ENCODE measurements at regions not wholly inside any gene's neighbourhood (a gene's known extent, or its start where the extent isn't known, plus 50 kb on each side); places are given as distances from the start of the nearest gene placed in this dataset.

GRCh38 chr4:145351922-145352321, 129.7 kb upstream of the SMAD1 start:
- intact Hi-C loops (cut with DNase I; ENCODE audit: low total_unique reads) = no loop called here
- in situ Hi-C loops (cut with MboI; ENCODE audit: low sequenced_read_pairs in 4 of 4) = no loop called here
- Histone ChIP-seq H3K27me3 (no peaks in the 10 kb centered on the region), H3K4me3 (no peak overlapping the region), H3K36me3 (no peaks in the 10 kb centered on the region), H3K9me3 (no peaks in the 10 kb centered on the region), H3K4me1 (peaks cover 20 to 26% of the 10 kb centered on the region in 2 donors), H3K27ac (peak overlapping the region in 3 of 4 donors; percentile 39 to 70 (median 43))
- TF ChIP-seq CTCF (IDR thresholded peaks at IDR 0.05 in 4 of 5, conservative IDR thresholded peaks at IDR 0.05 in 1 of 5) (no peak), POLR2A (IDR thresholded peaks at IDR 0.05) (no peak)
- ATAC-seq (peak in 1 of 2 donors; percentile 81), DNase-seq (peak in 1 of 2 donors; percentile 20)

GRCh38 chr4:145351162-145351561, 130.5 kb upstream of the SMAD1 start:
- Histone ChIP-seq H3K4me1 (peaks cover 20 to 26% of the 10 kb centered on the region in 2 donors), H3K9me3 (no peaks in the 10 kb centered on the region), H3K27ac (peak overlapping the region in 1 of 4 donors; percentile 70), H3K4me3 (no peak overlapping the region), H3K27me3 (no peaks in the 10 kb centered on the region), H3K36me3 (no peaks in the 10 kb centered on the region)
- ATAC-seq (no peak), DNase-seq (no peak)
- TF ChIP-seq POLR2A (IDR thresholded peaks at IDR 0.05) = no peak
- TF ChIP-seq CTCF (IDR thresholded peaks at IDR 0.05 in 4 of 5, conservative IDR thresholded peaks at IDR 0.05 in 1 of 5) = no peak
- in situ Hi-C loops (cut with MboI; ENCODE audit: low sequenced_read_pairs in 4 of 4) (no loop called here), intact Hi-C loops (cut with DNase I; ENCODE audit: low total_unique reads) (no loop called here)

GRCh38 chr4:145348291-145348690, 133.4 kb upstream of the SMAD1 start:
- no peak for DNase-seq
- Histone ChIP-seq H3K27ac (no peak overlapping the region), H3K36me3 (no peaks in the 10 kb centered on the region), H3K4me1 (peaks cover 20 to 26% of the 10 kb centered on the region in 2 donors), H3K9me3 (no peaks in the 10 kb centered on the region), H3K4me3 (no peak overlapping the region), H3K27me3 (no peaks in the 10 kb centered on the region)
- intact Hi-C loops (cut with DNase I; ENCODE audit: low total_unique reads) = no loop called here
- ATAC-seq = no peak
- TF ChIP-seq POLR2A (IDR thresholded peaks at IDR 0.05) (no peak), CTCF (IDR thresholded peaks at IDR 0.05 in 4 of 5, conservative IDR thresholded peaks at IDR 0.05 in 1 of 5) (no peak)
- in situ Hi-C loops (cut with MboI; ENCODE audit: low sequenced_read_pairs in 4 of 4) = loop anchor here in 1 of 4 donors (10.0 kb wide), 1 partner anchor 63 kb away; no protein-coding TSS in a partner anchor

GRCh38 chr4:145347684-145348083, 134.0 kb upstream of the SMAD1 start:
- TF ChIP-seq POLR2A (IDR thresholded peaks at IDR 0.05) = no peak
- no peak for TF ChIP-seq CTCF (IDR thresholded peaks at IDR 0.05 in 4 of 5, conservative IDR thresholded peaks at IDR 0.05 in 1 of 5)
- DNase-seq = no peak
- intact Hi-C loops (cut with DNase I; ENCODE audit: low total_unique reads) = no loop called here
- no peaks in the 10 kb centered on the region for H3K36me3 ChIP-seq
- H3K27me3 ChIP-seq = no peaks in the 10 kb centered on the region
- H3K9me3 ChIP-seq = no peaks in the 10 kb centered on the region
- ATAC-seq = no peak
- H3K4me1 ChIP-seq = peaks cover 15 to 26% of the 10 kb centered on the region in 2 donors
- H3K27ac ChIP-seq = no peak overlapping the region
- H3K4me3 ChIP-seq = no peak overlapping the region
- in situ Hi-C loops (cut with MboI; ENCODE audit: low sequenced_read_pairs in 4 of 4) = loop anchor here in 1 of 4 donors (10.0 kb wide), 1 partner anchor 63 kb away; no protein-coding TSS in a partner anchor

GRCh38 chr4:145346081-145346480, 135.6 kb upstream of the SMAD1 start:
- Histone ChIP-seq H3K27ac (no peak overlapping the region), H3K36me3 (no peaks in the 10 kb centered on the region), H3K4me3 (no peak overlapping the region), H3K27me3 (no peaks in the 10 kb centered on the region), H3K4me1 (peaks cover under 1 to 10% of the 10 kb centered on the region in 2 donors), H3K9me3 (no peaks in the 10 kb centered on the region)
- no peak for TF ChIP-seq POLR2A (IDR thresholded peaks at IDR 0.05)
- no peak for DNase-seq
- ATAC-seq = no peak
- in situ Hi-C loops (cut with MboI; ENCODE audit: low sequenced_read_pairs in 4 of 4) (loop anchor here in 1 of 4 donors (10.0 kb wide), 1 partner anchor 61 kb away; no protein-coding TSS in a partner anchor), intact Hi-C loops (cut with DNase I; ENCODE audit: low total_unique reads) (no loop called here)

Data from gastrocnemius medialis (tissue), 4 donors.